PC-9 (cell line): ENCODE measurements at regions not wholly inside any gene's neighbourhood (a gene's known extent, or its start where the extent isn't known, plus 50 kb on each side); places are given as distances from the start of the nearest gene placed in this dataset.

Experiments used
- BruUV-seq: library from RNA; stranded (reverse); fragments of 400-500 nt; replicated peaks from 2 replicates; lab custom pipeline; 2021; lab: Mats Ljungman, UMichigan
- CTCF ChIA-PET: fragments of 300-600 bp; sonication (Branson Sonifier 250); formaldehyde crosslinking; loops from one replicate; lab custom pipeline; 2022; ENCODE audit warnings: antibody characterized with exemption; lab: Charles Lee
- POLR2A ChIA-PET: fragments of 300-600 bp; sonication (Branson Sonifier 250); formaldehyde crosslinking; loops from one replicate; lab custom pipeline; 2022; ENCODE audit warnings: antibody characterized with exemption; ENCODE audit not compliant: unreplicated experiment; lab: Charles Lee
- DNase-seq, 2 experiments: peaks; one replicate each; pipeline versions ENCODE4 v3.0.0 to v3.0.0-alpha.2; 2015 to 2022; ENCODE audit warnings: mixed read lengths in 1 of 2
- H2AFZ ChIP-seq: fragments of 200-600 bp; sonication (generic); 2 replicates; pipeline ENCODE4 v1.8.1; 2017; ENCODE audit warnings: antibody characterized with exemption
- H3F3A ChIP-seq: fragments of 200-600 bp; sonication (generic); 2 replicates; pipeline ENCODE4 v1.8.1; 2017; ENCODE audit warnings: antibody characterized with exemption, mild to moderate bottlenecking, low read depth; ENCODE audit not compliant: insufficient read depth
- H3K27ac ChIP-seq: fragments of 200-600 bp; sonication (generic); 2 replicates; pipeline ENCODE4 v1.6.1; 2016; ENCODE audit warnings: mixed run types
- H3K27me3 ChIP-seq: fragments of 200-600 bp; sonication (generic); 2 replicates; pipeline ENCODE4 v1.6.1; 2016; ENCODE audit warnings: low read depth, mixed run types; ENCODE audit not compliant: insufficient read depth
- H3K36me3 ChIP-seq: fragments of 200-600 bp; sonication (generic); 2 replicates; pipeline ENCODE4 v1.6.1; 2016; ENCODE audit warnings: low read depth, mixed run types
- H3K4me1 ChIP-seq: fragments of 200-600 bp; sonication (generic); replicated peaks from 2 replicates; pipeline ENCODE4 v1.6.1; 2016; ENCODE audit warnings: mixed run types; ENCODE audit not compliant: insufficient read depth
- H3K4me2 ChIP-seq: fragments of 200-600 bp; sonication (generic); 2 replicates; pipeline ENCODE4 v1.6.1; 2017; ENCODE audit warnings: mixed run types
- H3K4me3 ChIP-seq: fragments of 200-600 bp; sonication (generic); 2 replicates; pipeline ENCODE4 v1.6.1; 2016; ENCODE audit warnings: mixed run types
- H3K79me2 ChIP-seq: fragments of 200-600 bp; sonication (generic); 2 replicates; pipeline ENCODE4 v1.6.1; 2017; ENCODE audit warnings: low read depth, mixed run types
- H3K9me2 ChIP-seq: fragments of 200-600 bp; sonication (generic); 2 replicates; pipeline ENCODE4 v1.8.1; 2017; ENCODE audit warnings: mild to moderate bottlenecking; ENCODE audit not compliant: insufficient read depth
- H3K9me3 ChIP-seq: fragments of 200-600 bp; sonication (generic); 2 replicates; pipeline ENCODE4 v1.8.1; 2016; ENCODE audit warnings: low read depth; ENCODE audit not compliant: insufficient read depth
- H4K20me1 ChIP-seq: fragments of 200-600 bp; sonication (generic); 2 replicates; pipeline ENCODE4 v1.8.1; 2017; ENCODE audit not compliant: insufficient read depth
- EZH2 ChIP-seq: fragments of 200-600 bp; sonication (generic); IDR thresholded peaks from 2 replicates; pipeline ENCODE4 v1.8.0; 2017; ENCODE audit warnings: antibody characterized with exemption, low read depth
- intact Hi-C: fragments of 100-400 bp; cut with micrococcal nuclease; formaldehyde crosslinking; loops from one replicate; pipeline ENCODE4 v1.10.0; 2022; ENCODE audit not compliant: unreplicated experiment
- TF ChIP-seq, protein P1 (sequence below): fragments of 200-600 bp; sonication (generic); conservative IDR thresholded peaks from 2 replicates; pipeline ENCODE4 v1.6.1; 2017; ENCODE audit warnings: mixed run types, antibody characterized with exemption, mild to moderate bottlenecking, moderate library complexity

DNA sequence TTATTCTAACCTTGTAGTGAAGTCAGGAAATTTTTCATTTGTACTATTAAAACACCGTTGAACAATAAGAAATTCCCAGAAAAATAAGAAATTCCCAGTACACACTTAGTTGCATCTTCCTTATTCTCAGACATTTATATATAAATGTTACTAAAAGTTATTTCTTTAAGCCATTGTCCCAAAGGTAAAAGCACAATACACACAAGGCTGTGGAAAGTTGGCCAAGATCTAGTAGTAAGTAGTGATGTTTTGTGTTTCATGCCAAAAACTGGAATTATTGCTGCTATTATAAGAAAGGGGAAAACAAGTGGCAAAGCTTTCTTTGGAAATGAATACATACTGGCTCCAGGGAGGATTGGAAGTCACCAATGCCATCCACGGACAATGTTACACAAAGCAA is 802.5 kb upstream of the DPPA4 start:
- Histone ChIP-seq H4K20me1 (no peaks in the 10 kb centered on the region), H3K4me2 (no peak overlapping the region), H3K9me2 (no peaks in the 10 kb centered on the region), H3K4me3 (no peak overlapping the region), H3K4me1 (no peaks in the 10 kb centered on the region), H3F3A (no peaks in the 10 kb centered on the region), H3K27ac (no peak overlapping the region), H3K9me3 (no peaks in the 10 kb centered on the region), H3K79me2 (no peaks in the 10 kb centered on the region), H3K36me3 (no peaks in the 10 kb centered on the region), H3K27me3 (no peaks in the 10 kb centered on the region), H2AFZ (no peak overlapping the region)
- BruUV-seq: no TSS peak
- TF ChIP-seq EZH2: no peak
- TF ChIP-seq, protein P1, sequence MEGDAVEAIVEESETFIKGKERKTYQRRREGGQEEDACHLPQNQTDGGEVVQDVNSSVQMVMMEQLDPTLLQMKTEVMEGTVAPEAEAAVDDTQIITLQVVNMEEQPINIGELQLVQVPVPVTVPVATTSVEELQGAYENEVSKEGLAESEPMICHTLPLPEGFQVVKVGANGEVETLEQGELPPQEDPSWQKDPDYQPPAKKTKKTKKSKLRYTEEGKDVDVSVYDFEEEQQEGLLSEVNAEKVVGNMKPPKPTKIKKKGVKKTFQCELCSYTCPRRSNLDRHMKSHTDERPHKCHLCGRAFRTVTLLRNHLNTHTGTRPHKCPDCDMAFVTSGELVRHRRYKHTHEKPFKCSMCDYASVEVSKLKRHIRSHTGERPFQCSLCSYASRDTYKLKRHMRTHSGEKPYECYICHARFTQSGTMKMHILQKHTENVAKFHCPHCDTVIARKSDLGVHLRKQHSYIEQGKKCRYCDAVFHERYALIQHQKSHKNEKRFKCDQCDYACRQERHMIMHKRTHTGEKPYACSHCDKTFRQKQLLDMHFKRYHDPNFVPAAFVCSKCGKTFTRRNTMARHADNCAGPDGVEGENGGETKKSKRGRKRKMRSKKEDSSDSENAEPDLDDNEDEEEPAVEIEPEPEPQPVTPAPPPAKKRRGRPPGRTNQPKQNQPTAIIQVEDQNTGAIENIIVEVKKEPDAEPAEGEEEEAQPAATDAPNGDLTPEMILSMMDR: no peak
- ChIA-PET CTCF (no interaction called here), POLR2A (no interaction called here)
- no peak for DNase-seq
- intact Hi-C loops: no loop called here

DNA sequence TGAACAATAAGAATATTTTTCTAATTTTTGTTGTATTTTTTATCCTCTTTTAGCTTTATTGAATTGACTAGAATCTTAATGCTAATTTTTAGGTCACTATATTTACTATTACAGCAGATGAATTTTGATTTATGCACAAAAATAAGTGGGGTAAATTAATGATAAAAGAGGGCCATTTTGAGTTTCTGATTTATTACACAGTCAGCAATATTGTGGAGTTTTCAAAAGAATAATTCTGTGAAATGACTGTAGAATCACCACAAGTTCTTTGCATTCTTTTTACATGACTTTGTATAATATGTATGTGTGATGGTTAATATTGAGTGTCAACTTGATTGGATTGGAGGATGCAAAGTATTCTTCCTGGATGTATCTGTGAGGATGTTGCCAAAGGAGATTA is 812.4 kb upstream of the DPPA4 start:
- POLR2A ChIA-PET: no interaction called here

GRCh38 chr3:110157221-110157620 is 819.9 kb upstream of the DPPA4 start:
- H3K9me3 ChIP-seq: no peaks in the 10 kb centered on the region
- peaks cover 9% of the 10 kb centered on the region; the same call in 1 of the 2 replicates for H3K9me2 ChIP-seq
- no peaks in the 10 kb centered on the region for H3K79me2 ChIP-seq
- H3K4me2 ChIP-seq: no peak overlapping the region
- H3K27me3 ChIP-seq: no peaks in the 10 kb centered on the region
- BruUV-seq: no TSS peak
- TF ChIP-seq EZH2: no peak
- TF ChIP-seq, protein P1: no peak
- no peaks in the 10 kb centered on the region for H3F3A ChIP-seq
- no peaks in the 10 kb centered on the region for H3K36me3 ChIP-seq
- H3K4me1 ChIP-seq: no peaks in the 10 kb centered on the region
- no peaks in the 10 kb centered on the region for H4K20me1 ChIP-seq
- H3K27ac ChIP-seq: no peak overlapping the region
- CTCF ChIA-PET: no interaction called here
- intact Hi-C loops: no loop called here
- no peak overlapping the region for H3K4me3 ChIP-seq
- no peak for DNase-seq
- POLR2A ChIA-PET: no interaction called here
- no peak overlapping the region; the same call in 1 of the 2 replicates for H2AFZ ChIP-seq

More for the DNA sequence above, 812.4 kb upstream of the DPPA4 start:
- H2AFZ ChIP-seq: no peak overlapping the region
- TF ChIP-seq, protein P1: no peak
- no peak for TF ChIP-seq EZH2
- no peaks in the 10 kb centered on the region for H3F3A ChIP-seq
- H3K4me3 ChIP-seq: no peak overlapping the region
- intact Hi-C loops: no loop called here
- H3K9me3 ChIP-seq: no peaks in the 10 kb centered on the region
- H3K4me1 ChIP-seq: no peaks in the 10 kb centered on the region
- CTCF ChIA-PET: no interaction called here
- H3K9me2 ChIP-seq: peaks cover 9% of the 10 kb centered on the region
- no peak for DNase-seq
- no peaks in the 10 kb centered on the region for H3K79me2 ChIP-seq
- H3K36me3 ChIP-seq: no peaks in the 10 kb centered on the region
- H3K4me2 ChIP-seq: no peak overlapping the region
- no peaks in the 10 kb centered on the region for H4K20me1 ChIP-seq
- no peak overlapping the region for H3K27ac ChIP-seq
- no peaks in the 10 kb centered on the region for H3K27me3 ChIP-seq
- BruUV-seq: no TSS peak
